SW480 (cell line): ENCODE measurements at regions not wholly inside any gene's neighbourhood (a gene's known extent, or its start where the extent isn't known, plus 50 kb on each side); places are given as distances from the start of the nearest gene placed in this dataset.

Experiments
- DNase-seq: peaks from one replicate; pipeline ENCODE4 v3.0.0-alpha.2; 2016; ENCODE audit warnings: low spot score

GRCh38 chr10:130721971-130722370 is 585.8 kb downstream of the GLRX3 start:
- DNase-seq = no peak

- DNase-seq = no peak
Measured at GRCh38 chr10:130723704-130724103, 587.5 kb downstream of the GLRX3 start.

- no peak for DNase-seq
Measured at GRCh38 chr10:130725474-130725970, 586.0 kb downstream of the TCERG1L start.

GRCh38 chr10:130726996-130727725 is 584.4 kb downstream of the TCERG1L start:
- no peak for DNase-seq

- no peak for DNase-seq
Measured at GRCh38 chr10:130727766-130728490, 583.6 kb downstream of the TCERG1L start.

GRCh38 chr10:130728531-130729215 is 582.8 kb downstream of the TCERG1L start:
- DNase-seq = no peak

- no peak for DNase-seq
Measured at GRCh38 chr10:130729876-130730275, 581.6 kb downstream of the TCERG1L start.

GRCh38 chr10:130737186-130737585 is 574.3 kb downstream of the TCERG1L start:
- no peak for DNase-seq

- DNase-seq = peak; percentile 29
Measured at GRCh38 chr10:130737621-130738020, 573.9 kb downstream of the TCERG1L start.

- DNase-seq = no peak
Measured at GRCh38 chr10:130739016-130739756, 572.3 kb downstream of the TCERG1L start.

GRCh38 chr10:130739757-130740145 is 571.8 kb downstream of the TCERG1L start:
- DNase-seq = no peak

GRCh38 chr10:130740166-130740565 is 571.4 kb downstream of the TCERG1L start:
- DNase-seq = no peak

- no peak for DNase-seq
Measured at GRCh38 chr10:130740915-130741750, 570.4 kb downstream of the TCERG1L start.

- DNase-seq = no peak
Measured at GRCh38 chr10:130741901-130742855, 569.3 kb downstream of the TCERG1L start.

GRCh38 chr10:130742941-130743675 is 568.4 kb downstream of the TCERG1L start:
- DNase-seq = no peak

- DNase-seq = no peak
Measured at GRCh38 chr10:130743751-130744271, 567.7 kb downstream of the TCERG1L start.

- no peak for DNase-seq
Measured at GRCh38 chr10:130744631-130745030, 566.9 kb downstream of the TCERG1L start.

- no peak for DNase-seq
Measured at GRCh38 chr10:130745251-130745650, 566.3 kb downstream of the TCERG1L start.

- DNase-seq = no peak
Measured at GRCh38 chr10:130745821-130746220, 565.7 kb downstream of the TCERG1L start.
